K562 (cell line): ENCODE measurements at regions not wholly inside any gene's neighbourhood (a gene's known extent, or its start where the extent isn't known, plus 50 kb on each side); places are given as distances from the start of the nearest gene placed in this dataset.

Source experiments
- ATAC-seq: fragments of 200-7000 bp; cut with Tn5 transposase; 3 replicates; pipeline ENCODE4 v1.9.1; 2020; ENCODE audit warnings: moderate library complexity
- BruUV-seq: library from RNA; stranded (reverse); fragments of 400-500 nt; replicated peaks from 2 replicates; lab custom pipeline; 2021; lab: Mats Ljungman, UMichigan
- CTCF ChIA-PET: fragments of 300-600 bp; formaldehyde crosslinking; extraction: SDS; loops from one replicate; lab custom pipeline; 2021; ENCODE audit warnings: low intra/inter-chr PET ratio; lab: Yijun Ruan, JAX
- POLR2A ChIA-PET: fragments of 300-600, 350-650 bp; sonication (Branson Sonifier 250); formaldehyde crosslinking; extraction: SDS; loops from one replicate; lab custom pipeline; 2021; ENCODE audit warnings: antibody characterized with exemption, inconsistent platforms; lab: Yijun Ruan, JAX
- DNase-seq, 4 experiments: peaks; one replicate each; pipeline versions ENCODE4 v3.0.0 to v3.0.0-alpha.2; 2011 to 2018; ENCODE audit warnings: low spot score in 3 of 4, mixed read lengths in 3 of 4; ENCODE audit errors: extremely low read depth in 1 of 4
- FAIRE-seq: peaks from 2 replicates; lab custom pipeline; 2011; peaks lifted over from hg19 to GRCh38; lab: Jason Lieb, UNC
- H2AFZ ChIP-seq: 2 replicates; pipeline ENCODE4 v1.6.0; 2011; ENCODE audit warnings: low read depth, low read length, control low read depth, inconsistent platforms
- H3K27ac ChIP-seq: fragments of 200-600 bp; 3 replicates; pipeline ENCODE4 v1.8.0; 2011; ENCODE audit warnings: low read depth, mild to moderate bottlenecking, control low read depth, inconsistent platforms, low read length, moderate library complexity, mixed read lengths; ENCODE audit errors: extremely low read depth
- H3K27me3 ChIP-seq, 2 experiments: fragments of 300-600 bp in 1 of 2; 2 replicates in 1 of 2; 3 replicates in 1 of 2; pipeline versions ENCODE4 v1.6.0 to v1.8.0; 2011; ENCODE audit warnings: inconsistent platforms in 2 of 2, low read length in 2 of 2, mild to moderate bottlenecking in 1 of 2, mixed read lengths in 1 of 2, moderate library complexity in 1 of 2; ENCODE audit not compliant: control insufficient read depth in 2 of 2, insufficient read depth in 2 of 2
- H3K36me3 ChIP-seq: fragments of 300-600 bp; 3 replicates; pipeline ENCODE4 v1.8.0; 2011; ENCODE audit warnings: mild to moderate bottlenecking, low read length, inconsistent platforms; ENCODE audit not compliant: control insufficient read depth, insufficient read depth
- H3K4me1 ChIP-seq, 2 experiments: fragments of 200-600 bp in 1 of 2; replicated peaks in 1 of 2; 2 replicates in 1 of 2; 3 replicates in 1 of 2; pipeline versions ENCODE4 v1.5.1 to v1.8.0; 2011; ENCODE audit warnings: inconsistent platforms in 2 of 2, low read length in 2 of 2, mild to moderate bottlenecking in 1 of 2, mixed read lengths in 1 of 2, moderate library complexity in 1 of 2; ENCODE audit not compliant: control insufficient read depth in 2 of 2, insufficient read depth in 2 of 2
- H3K4me2 ChIP-seq: 2 replicates; pipeline ENCODE4 v1.6.1; 2011; ENCODE audit warnings: low read length, control low read depth, inconsistent platforms, mixed read lengths; ENCODE audit not compliant: insufficient read depth
- H3K4me3 ChIP-seq: fragments of 200-600 bp; sonication (generic), shearing (Covaris generic); 2 replicates; pipeline ENCODE4 v1.5.1; 2016; ENCODE audit warnings: control low read depth, inconsistent platforms
- H3K79me2 ChIP-seq: fragments of 200-600 bp; 3 replicates; pipeline ENCODE4 v1.8.0; 2011; ENCODE audit warnings: low read length, inconsistent platforms; ENCODE audit not compliant: control insufficient read depth, insufficient read depth
- H3K9ac ChIP-seq, 2 experiments: 2 replicates each; pipeline versions ENCODE4 v1.6.0 to v1.6.1; 2011; ENCODE audit warnings: low read depth in 2 of 2, low read length in 2 of 2, control low read depth in 1 of 2, inconsistent platforms in 1 of 2, mild to moderate bottlenecking in 1 of 2, mixed read lengths in 1 of 2; ENCODE audit not compliant: insufficient read depth in 1 of 2
- H3K9me1 ChIP-seq: one replicate; pipeline ENCODE4 v1.6.0; 2011; ENCODE audit warnings: inconsistent platforms, mild to moderate bottlenecking, low read length, moderate library complexity; ENCODE audit not compliant: control insufficient read depth, insufficient read depth
- H3K9me3 ChIP-seq: replicated peaks from 2 replicates; pipeline ENCODE4 v1.5.1; 2011; ENCODE audit warnings: low read depth, low read length, inconsistent platforms; ENCODE audit not compliant: control insufficient read depth, insufficient read depth
- H4K20me1 ChIP-seq: replicated peaks from 2 replicates; pipeline ENCODE4 v1.6.1; 2011; ENCODE audit warnings: low read length, inconsistent platforms, mixed read lengths; ENCODE audit not compliant: control insufficient read depth, insufficient read depth
- BDP1 ChIP-seq: IDR thresholded peaks from 3 replicates; pipeline ENCODE4 v1.6.1; 2011; ENCODE audit not compliant: insufficient read length, insufficient read depth
- CHAMP1 ChIP-seq: fragments of 450-650 bp; IDR thresholded peaks from 2 replicates; pipeline ENCODE4 v1.6.1; 2016; ENCODE audit warnings: mild to moderate bottlenecking
- GTF2F1 ChIP-seq: IDR thresholded peaks from 2 replicates; pipeline ENCODE4 v1.6.1; 2011; ENCODE audit warnings: low read depth, low read length, improper control_type of control experiment
- LEF1 ChIP-seq: fragments of 450-650 bp; IDR thresholded peaks from 2 replicates; pipeline ENCODE4 v1.6.1; 2016; ENCODE audit warnings: mild to moderate bottlenecking
- MGA ChIP-seq: fragments of 450-650 bp; IDR thresholded peaks from 2 replicates; pipeline ENCODE4 v1.6.1; 2016; ENCODE audit warnings: mild to moderate bottlenecking, moderate library complexity
- MTA2 ChIP-seq: fragments of 450-650 bp; IDR thresholded peaks from 2 replicates; pipeline ENCODE4 v1.6.1; 2016; ENCODE audit warnings: low read depth
- NBN ChIP-seq: fragments of 450-650 bp; IDR thresholded peaks from 2 replicates; pipeline ENCODE4 v1.6.1; 2016; ENCODE audit warnings: low read depth, mild to moderate bottlenecking
- SMAD2 ChIP-seq: fragments of 150-350 bp; IDR thresholded peaks from 2 replicates; pipeline ENCODE4 v1.6.1; 2014; ENCODE audit warnings: low read depth, mild to moderate bottlenecking, low read length
- TAF15 ChIP-seq: fragments of 200-400 bp; formaldehyde crosslinking; IDR thresholded peaks from 2 replicates; pipeline ENCODE4 v1.6.1; 2017; ENCODE audit warnings: mild to moderate bottlenecking, low read depth, low read length, moderate library complexity
- ZNF79 ChIP-seq: fragments of 250-450 bp; sonication (Bioruptor Pico); IDR thresholded peaks from 2 replicates; pipeline ENCODE4 v1.4.0; 2020; ENCODE audit warnings: low read depth, mild to moderate bottlenecking, moderate library complexity
- WGBS: fragments of 100-300 bp; shearing (Covaris generic); methylation state at CpG from one replicate; pipeline ENCODE4 v1.1.6; 2016; ENCODE audit warnings: low coverage, mixed read lengths; ENCODE audit not compliant: insufficient coverage; ENCODE audit errors: missing lambda C conversion rate; 5-methylcytosine and 5-hydroxymethylcytosine counted together
- in situ Hi-C: fragments of 300-500 bp; cut with MboI; formaldehyde crosslinking; loops from 4 replicates; pipeline ENCODE4 v1.15.0; 2018; ENCODE audit warnings: inconsistent platforms, mixed read lengths
- intact Hi-C: fragments of 100-400 bp; cut with micrococcal nuclease; formaldehyde crosslinking; loops from 2 replicates; pipeline ENCODE4 v1.14.2; 2022

GRCh38 chr7:84529480-84530205 lies 335.1 kb upstream of the SEMA3A start:
- H3K9ac ChIP-seq: no peak overlapping the region
- no peaks in the 10 kb centered on the region for H4K20me1 ChIP-seq
- DNase-seq (no peak), FAIRE-seq (no peak), ATAC-seq (no peak)
- no TSS peak for BruUV-seq
- no peak overlapping the region for H2AFZ ChIP-seq
- H3K4me2 ChIP-seq: no peak overlapping the region
- ChIA-PET CTCF (no interaction called here), POLR2A (no interaction called here)
- no peaks in the 10 kb centered on the region for H3K9me1 ChIP-seq
- no peaks in the 10 kb centered on the region for H3K27me3 ChIP-seq
- H3K4me3 ChIP-seq: no peak overlapping the region
- WGBS: 7% methylated on average over 3 of the region's 3 CpGs
- in situ Hi-C loops (no loop called here), intact Hi-C loops (no loop called here)
- no peak overlapping the region for H3K27ac ChIP-seq
- H3K36me3 ChIP-seq: no peaks in the 10 kb centered on the region
- no peaks in the 10 kb centered on the region for H3K4me1 ChIP-seq
- H3K79me2 ChIP-seq: no peaks in the 10 kb centered on the region
- no peaks in the 10 kb centered on the region for H3K9me3 ChIP-seq
- TF ChIP-seq SMAD2 (no peak), CHAMP1 (no peak), BDP1 (no peak), NBN (no peak), LEF1 (no peak), TAF15 (no peak), MTA2 (no peak), MGA (no peak), ZNF79 (CRISPR knock-in tag) (no peak), GTF2F1 (no peak)
